ENCODE measurements at regions not wholly inside any gene's neighbourhood (a gene's known extent, or its start where the extent isn't known, plus 50 kb on each side); places are given as distances from the start of the nearest gene placed in this dataset.

- no peak for TF ChIP-seq EZH2 (IDR thresholded peaks at IDR 0.05; ENCODE audit: insufficient read depth, poor library complexity, severe bottlenecking)
- no peak for TF ChIP-seq EZH2phosphoT487 (IDR thresholded peaks at IDR 0.05; ENCODE audit: insufficient read depth, low read depth)
Measured at GRCh38 chr12:93183940-93184671, 193.6 kb upstream of the NUDT4 start.
